Umbilical cord (tissue), 1 donor: ENCODE measurements at regions not wholly inside any gene's neighbourhood (a gene's known extent, or its start where the extent isn't known, plus 50 kb on each side); places are given as distances from the start of the nearest gene placed in this dataset.
A peak's percentile ranks its signal among the peaks of the same experiment; 100 is the strongest.

Experiments used
- DNase-seq: peaks from one replicate; pipeline ENCODE4 v3.0.0-alpha.2; 2015; ENCODE audit warnings: low spot score

DNA sequence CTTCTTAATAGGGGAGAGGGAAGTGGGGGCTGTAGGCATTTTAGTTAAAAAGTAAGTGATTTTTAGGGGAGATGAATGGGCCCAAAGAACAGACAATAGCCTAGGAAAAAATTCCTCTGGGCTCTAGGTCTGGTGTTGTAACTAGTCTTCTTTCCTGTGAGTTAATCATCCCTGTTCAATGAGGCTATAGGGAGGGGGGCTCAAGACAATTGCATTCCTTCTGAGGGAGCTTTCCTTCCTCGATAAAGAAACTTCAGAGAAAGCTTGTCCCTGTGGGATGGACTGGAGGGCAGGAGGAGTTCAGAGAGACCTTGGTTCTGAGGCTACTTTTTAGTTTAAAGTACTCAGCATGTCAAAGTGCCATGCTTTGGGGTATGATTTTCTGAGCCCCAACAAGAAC lies 127.2 kb downstream of the BBS10 start:
- no peak for DNase-seq

DNA sequence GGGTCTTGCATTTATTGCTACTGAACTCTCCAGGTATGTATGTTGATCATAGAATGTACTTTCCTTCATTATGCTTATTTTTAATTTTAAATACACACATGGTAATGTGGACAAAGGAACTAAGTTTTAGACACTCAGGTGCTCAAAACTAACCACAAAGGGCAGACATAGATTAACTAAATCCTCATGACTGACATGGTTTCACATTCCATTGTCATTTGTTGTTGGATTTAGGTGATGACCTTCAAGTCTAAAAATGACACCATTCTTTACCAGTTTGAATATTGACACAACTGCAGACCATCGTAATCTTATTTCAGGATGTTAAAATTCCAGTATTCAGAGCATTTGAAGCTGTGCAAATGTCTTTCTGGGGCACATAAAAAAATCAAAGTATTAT lies 128.4 kb downstream of the BBS10 start:
- no peak for DNase-seq

GRCh38 chr12:76216585-76217472 lies 131.4 kb downstream of the BBS10 start:
- no peak for DNase-seq

DNA sequence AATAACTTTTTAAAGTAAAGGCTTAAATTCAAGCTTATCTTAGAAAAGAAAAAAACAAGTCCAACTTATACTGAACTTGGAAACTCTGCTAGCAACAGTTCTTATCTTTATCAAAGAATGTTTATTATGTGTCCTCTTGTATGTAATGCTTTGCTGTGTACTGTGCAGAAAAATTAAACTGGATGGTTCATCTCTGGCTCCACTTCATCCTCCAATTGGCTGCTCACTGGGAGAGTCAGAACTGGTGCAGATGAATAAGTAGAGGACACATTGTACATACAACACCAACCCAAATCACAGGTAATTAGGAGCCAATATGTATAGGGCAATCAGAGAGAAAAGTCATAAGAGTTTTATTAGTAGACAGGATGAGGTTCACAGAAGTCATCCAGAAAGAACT lies 123.6 kb upstream of the NAP1L1 start:
- peak; percentile 28 for DNase-seq

DNA sequence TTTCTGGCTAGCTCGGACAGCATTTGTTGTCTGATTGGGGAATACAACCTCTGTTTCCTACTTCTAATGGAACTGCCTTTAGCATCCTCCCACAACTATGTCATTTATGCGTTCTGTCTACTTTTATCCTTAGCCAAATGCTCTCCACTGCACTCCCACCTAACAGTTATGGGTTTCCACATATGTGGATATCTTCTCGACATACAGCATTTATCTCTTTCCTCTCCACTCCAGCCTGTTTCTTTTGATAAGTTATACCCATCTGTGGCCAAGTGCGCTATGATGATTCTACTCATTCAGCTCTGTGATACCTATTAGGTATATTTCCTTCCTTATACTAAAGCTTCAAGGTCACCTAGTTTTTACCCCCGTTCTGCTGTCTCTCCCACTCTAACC lies 122.2 kb upstream of the NAP1L1 start:
- no peak for DNase-seq

DNA sequence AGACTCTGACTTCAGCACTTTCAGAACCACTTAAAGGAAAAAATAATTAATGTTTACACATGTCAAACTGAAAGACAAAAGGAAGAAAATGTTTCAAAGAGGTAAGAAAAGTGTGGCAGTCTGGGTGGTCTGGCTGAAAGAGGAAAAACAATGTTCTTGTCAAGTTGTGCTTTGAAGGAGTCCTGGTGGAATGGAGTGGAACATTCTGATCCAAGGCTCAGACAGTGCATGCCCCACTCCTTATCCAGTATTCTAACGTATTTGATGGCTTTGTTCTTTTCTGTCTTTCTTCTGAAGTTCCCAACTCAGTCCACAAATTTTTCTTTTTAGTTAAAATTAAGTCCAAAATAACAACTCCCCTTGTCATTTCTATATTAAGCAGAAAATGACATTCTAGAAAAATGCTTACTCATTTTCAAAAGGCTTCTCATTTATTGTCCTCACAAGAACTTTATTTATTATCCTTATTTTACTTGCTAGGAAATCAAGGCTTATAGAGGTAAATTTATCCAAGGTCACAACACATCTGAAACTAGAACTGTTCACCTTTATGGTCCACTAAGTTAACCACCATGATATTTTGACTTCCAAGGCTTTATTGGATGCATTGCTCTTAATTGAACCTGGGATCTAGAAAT lies 121.7 kb upstream of the NAP1L1 start:
- no peak for DNase-seq

DNA sequence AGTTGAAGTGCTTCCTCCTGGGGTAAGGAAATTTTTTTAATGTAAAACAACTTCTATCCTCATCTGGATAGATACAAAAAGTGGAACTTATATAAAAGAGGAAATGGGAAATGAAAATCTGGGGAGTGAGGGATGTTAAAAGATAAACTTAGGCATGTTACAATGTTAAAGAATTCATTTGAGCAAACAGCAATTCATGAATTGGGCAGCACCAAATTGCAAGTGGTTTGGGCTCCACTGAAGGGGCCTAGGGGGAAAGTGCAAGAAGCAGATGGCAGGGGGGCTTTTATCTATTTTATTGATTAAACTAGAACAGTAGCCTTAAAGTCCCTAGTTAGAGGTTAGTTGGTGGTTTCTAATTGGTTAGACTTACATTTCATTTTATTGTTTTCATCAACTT lies 118.1 kb upstream of the NAP1L1 start:
- no peak for DNase-seq

DNA sequence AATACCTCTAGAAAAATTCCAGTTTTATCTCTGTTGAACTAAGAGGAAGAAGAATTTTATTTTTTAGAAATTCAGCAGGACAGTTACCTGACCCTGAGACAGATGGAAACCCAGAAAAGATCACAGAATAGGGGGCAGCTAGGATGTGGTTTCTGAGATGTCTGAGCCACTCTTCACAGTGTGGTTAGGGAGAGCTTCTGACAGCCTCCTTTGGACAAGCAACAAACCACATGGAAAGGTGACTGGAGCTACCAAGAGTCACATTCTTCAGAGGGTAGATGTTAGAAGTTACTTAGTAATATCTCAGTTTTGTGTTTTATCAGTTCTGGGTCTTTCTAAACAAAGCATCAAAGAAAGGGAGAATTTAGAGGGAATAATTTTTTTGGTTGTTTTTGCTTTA lies 117.3 kb upstream of the NAP1L1 start:
- no peak for DNase-seq

DNA sequence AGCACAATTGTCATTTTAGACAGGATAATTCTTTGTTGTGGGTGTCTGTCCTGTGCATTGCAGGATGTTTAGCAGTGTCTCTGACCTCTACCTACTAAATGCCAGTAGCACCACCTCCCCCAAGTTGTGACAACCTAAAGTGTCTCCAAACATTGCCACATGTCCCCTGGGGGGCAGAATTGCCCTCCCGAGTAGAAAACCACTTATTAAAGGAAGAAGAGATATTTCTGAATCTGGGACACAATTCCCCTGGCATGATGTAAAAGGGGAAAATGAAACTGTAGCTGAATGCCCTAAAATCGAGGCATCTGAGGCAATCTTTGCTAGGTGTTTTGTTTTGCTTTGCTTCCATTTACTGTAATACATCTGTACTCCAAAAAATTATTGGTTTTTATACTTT lies 116.8 kb upstream of the NAP1L1 start:
- no peak for DNase-seq

DNA sequence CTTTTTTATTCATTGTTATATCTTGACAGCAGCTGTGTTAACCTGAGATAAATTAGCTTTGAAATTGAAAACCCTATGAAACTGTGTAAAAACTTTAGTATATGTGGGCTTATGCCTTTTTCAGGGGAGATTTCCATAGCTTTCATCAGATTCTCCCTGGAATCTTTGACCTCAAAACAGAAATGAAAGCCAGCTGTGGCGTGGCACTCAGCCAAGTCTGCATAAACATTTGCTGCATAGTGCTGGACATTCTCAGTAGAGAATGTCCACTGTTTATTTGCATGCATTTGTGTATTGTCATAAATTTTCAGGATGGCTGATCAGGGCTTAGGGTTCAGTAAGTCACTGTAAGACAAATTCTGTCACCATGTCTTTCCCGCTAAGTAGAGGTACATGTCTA lies 115.3 kb upstream of the NAP1L1 start:
- DNase-seq: no peak

GRCh38 chr12:76198839-76199238 lies 114.4 kb upstream of the NAP1L1 start:
- DNase-seq: no peak

DNA sequence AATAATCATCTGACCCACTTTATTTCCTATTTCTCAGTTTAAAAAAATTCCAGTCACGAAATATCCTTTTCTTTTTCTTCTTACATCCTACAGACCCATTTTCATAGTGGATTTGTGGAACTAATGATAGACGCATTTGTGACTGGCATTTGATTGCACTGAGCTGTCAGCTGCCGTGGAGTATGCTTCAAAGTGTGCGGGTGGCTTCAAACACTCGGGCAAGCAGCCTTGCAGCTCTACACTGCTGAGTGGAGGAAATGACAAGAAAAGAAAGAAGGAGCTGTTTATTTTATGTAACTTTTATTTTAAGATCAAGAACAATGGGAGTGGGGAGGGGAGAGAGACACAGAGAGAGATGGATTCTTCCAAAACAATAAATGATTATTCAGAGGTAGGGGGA lies 112.8 kb upstream of the NAP1L1 start:
- no peak for DNase-seq

- DNase-seq: no peak
Observed at GRCh38 chr12:76195920-76196319, 111.4 kb upstream of the NAP1L1 start.

- no peak for DNase-seq
Observed at GRCh38 chr12:76194724-76195123, 110.2 kb upstream of the NAP1L1 start.

GRCh38 chr12:76193961-76194360 lies 109.5 kb upstream of the NAP1L1 start:
- DNase-seq: no peak

DNA sequence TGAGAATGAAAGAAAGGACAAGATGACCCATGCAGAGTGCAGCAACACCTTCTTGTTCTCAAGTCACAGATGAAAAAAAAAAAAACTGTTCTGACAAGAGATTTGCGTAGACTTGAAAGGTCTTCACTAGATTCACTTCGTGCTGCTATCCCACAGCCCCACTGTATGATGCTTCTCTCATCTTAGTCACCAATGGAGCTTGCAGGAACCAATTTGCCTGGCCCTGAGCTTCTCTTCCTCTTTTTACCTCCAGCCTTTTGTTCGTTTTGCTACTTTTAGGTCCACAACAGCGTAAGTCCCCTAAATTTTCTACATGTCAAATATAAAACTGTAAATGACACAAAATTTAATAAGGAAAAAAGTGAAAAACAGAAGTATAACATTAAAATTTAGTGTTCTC lies 107.9 kb upstream of the NAP1L1 start:
- no peak for DNase-seq

GRCh38 chr12:76190299-76190698 lies 105.8 kb upstream of the NAP1L1 start:
- no peak for DNase-seq

GRCh38 chr12:76189851-76190250 lies 105.4 kb upstream of the NAP1L1 start:
- DNase-seq: no peak

DNA sequence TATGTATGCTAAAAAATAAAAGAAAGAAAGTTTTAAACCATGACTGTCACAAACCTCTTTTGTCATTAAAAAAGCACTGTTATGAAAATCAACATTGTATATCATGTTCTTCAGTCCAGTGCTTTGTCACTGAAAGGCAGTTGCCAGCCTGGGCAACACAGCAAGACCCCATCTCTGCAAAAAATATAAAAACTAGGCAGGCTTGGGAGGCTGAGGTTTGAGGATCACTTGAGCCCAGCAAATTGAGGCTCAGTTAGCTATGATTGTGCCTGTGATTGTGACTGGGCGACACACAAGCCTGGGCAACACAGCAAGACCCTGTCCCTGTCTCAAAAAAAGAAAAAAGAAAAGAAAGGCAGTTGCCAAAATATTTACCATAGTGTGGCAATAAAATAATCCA lies 102.7 kb upstream of the NAP1L1 start:
- DNase-seq: no peak

DNA sequence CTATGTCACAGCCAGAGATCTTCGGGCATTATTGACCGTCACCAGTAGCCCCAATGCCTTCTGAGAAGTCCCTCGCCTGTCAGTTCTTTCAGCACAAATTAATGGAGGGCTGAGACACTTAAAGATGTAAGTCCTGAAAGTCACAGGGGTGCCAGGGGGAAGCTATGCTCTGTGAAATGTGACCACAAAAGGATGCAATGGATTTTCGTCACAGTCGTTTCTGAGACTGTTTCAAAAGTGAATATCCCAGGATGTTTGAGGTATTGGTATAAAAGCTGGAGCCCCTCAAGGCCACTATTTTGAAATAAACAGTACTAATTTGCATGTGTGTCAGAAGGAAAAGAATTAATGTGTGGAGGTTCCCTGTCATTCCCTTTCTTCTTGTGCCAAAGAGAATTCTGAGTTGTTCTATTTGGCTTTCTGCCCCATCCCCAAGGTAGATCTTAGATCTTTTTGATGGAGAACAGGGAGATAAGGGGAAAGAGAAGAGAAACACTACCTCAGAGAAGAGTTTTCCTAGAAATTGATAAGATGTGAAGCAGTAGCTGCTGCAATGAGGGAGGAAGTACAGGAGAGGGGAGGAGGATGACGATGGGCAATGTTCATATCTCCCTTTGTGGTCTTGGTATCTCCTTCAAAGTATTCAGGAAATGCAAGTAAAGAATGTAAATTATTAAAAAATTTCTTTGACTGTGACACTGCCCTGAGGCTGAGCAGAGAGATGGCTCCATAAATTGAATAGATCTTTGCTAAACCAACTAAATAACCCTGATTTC lies 101.8 kb upstream of the NAP1L1 start:
- peak; percentile 32 for DNase-seq

GRCh38 chr12:76183459-76184186 lies 99.1 kb upstream of the NAP1L1 start:
- peak; percentile 82 for DNase-seq
